Epithelial cell of esophagus (primary cell): ENCODE measurements at regions not wholly inside any gene's neighbourhood (a gene's known extent, or its start where the extent isn't known, plus 50 kb on each side); places are given as distances from the start of the nearest gene placed in this dataset.
A peak's percentile ranks its signal among the peaks of the same experiment; 100 is the strongest.

ENCODE experiments used
- DNase-seq: peaks from one replicate; pipeline ENCODE4 v3.0.0; 2010; ENCODE audit warnings: low read depth
- H3K4me3 ChIP-seq: 2 replicates; pipeline ENCODE4 v1.5.1; 2011; ENCODE audit warnings: mild to moderate bottlenecking, low read length, control low read depth
- TF ChIP-seq, protein P1 (sequence below): IDR thresholded peaks from 2 replicates; pipeline ENCODE4 v1.5.1; 2011; ENCODE audit warnings: low read depth, mild to moderate bottlenecking, low read length, control low read depth, inconsistent platforms; ENCODE audit not compliant: insufficient read depth; ENCODE audit errors: missing control alignments

- no peak for DNase-seq
- TF ChIP-seq, protein P1, sequence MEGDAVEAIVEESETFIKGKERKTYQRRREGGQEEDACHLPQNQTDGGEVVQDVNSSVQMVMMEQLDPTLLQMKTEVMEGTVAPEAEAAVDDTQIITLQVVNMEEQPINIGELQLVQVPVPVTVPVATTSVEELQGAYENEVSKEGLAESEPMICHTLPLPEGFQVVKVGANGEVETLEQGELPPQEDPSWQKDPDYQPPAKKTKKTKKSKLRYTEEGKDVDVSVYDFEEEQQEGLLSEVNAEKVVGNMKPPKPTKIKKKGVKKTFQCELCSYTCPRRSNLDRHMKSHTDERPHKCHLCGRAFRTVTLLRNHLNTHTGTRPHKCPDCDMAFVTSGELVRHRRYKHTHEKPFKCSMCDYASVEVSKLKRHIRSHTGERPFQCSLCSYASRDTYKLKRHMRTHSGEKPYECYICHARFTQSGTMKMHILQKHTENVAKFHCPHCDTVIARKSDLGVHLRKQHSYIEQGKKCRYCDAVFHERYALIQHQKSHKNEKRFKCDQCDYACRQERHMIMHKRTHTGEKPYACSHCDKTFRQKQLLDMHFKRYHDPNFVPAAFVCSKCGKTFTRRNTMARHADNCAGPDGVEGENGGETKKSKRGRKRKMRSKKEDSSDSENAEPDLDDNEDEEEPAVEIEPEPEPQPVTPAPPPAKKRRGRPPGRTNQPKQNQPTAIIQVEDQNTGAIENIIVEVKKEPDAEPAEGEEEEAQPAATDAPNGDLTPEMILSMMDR = no peak
- H3K4me3 ChIP-seq = no peak overlapping the region
Measured at GRCh38 chr9:89760123-89760522, 155.3 kb downstream of the GADD45G start.

- DNase-seq = no peak
- TF ChIP-seq, protein P1 = no peak
Measured at GRCh38 chr9:89764217-89764616, 159.4 kb downstream of the GADD45G start.

DNA sequence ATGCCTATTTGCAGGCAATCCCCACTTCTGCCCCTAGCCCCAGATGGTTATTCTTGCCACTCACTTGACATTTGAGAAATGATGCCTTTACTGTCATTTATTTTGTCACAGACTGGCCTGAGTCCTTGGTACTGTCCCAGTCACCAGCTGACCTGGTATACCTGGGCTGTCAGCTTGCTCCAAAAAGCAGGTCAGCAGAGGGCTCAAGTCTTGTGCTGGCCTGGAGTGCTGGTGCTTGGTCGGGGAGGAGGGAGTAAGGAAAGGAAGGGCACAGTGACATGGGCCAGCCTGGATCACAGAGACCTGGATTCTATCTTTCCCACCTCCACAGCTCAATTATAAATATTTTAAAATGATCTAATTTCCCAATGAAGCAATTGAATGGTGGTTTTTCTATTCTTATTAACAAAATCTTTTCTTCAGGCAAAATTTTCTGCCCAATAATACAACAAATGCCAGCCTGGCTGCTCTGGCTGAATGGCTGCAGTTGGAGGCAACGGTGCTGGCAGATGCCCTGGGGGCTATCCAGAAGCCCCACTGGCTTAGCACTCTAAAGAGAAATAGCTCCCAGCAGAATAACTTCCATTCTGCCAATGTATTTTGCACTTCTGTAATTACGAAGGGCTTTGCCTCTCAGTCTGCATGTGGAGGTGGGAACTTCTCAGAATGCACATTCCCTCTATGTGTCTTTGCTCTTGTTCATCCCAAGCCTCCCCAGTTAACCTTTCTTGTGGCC is 160.6 kb downstream of the GADD45G start:
- TF ChIP-seq, protein P1 = no peak
- no peak overlapping the region for H3K4me3 ChIP-seq
- no peak for DNase-seq

More at GRCh38 chr9:89764217-89764616, 159.4 kb downstream of the GADD45G start:
- no peak overlapping the region for H3K4me3 ChIP-seq

GRCh38 chr9:89766991-89767390 is 162.2 kb downstream of the GADD45G start:
- TF ChIP-seq, protein P1 = no peak
- no peak overlapping the region for H3K4me3 ChIP-seq
- peak; percentile 7 for DNase-seq

- no peak overlapping the region for H3K4me3 ChIP-seq
- no peak for DNase-seq
- TF ChIP-seq, protein P1 = no peak
Measured at GRCh38 chr9:89768051-89768450, 163.2 kb downstream of the GADD45G start.

DNA sequence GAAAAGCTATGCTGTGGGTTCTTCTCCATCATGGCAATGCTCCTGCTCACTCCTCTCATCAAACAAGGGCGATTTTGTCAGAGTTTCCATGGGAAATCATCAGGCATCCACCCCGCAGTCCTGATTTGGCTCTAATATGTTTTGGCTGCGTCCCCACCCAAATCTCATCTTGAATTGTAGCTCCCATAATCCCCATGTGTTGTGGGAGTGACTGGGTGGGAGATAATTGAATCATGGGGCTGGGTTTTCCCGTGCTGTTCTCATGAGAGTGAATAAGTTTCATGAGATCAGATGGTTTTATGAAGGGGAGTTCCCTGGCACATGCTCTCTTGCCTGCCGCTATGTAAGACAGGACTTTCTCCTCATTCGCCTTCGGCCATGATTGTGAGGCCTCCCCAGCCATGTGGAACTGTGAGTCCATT is 163.8 kb downstream of the GADD45G start:
- TF ChIP-seq, protein P1 = no peak
- no peak overlapping the region for H3K4me3 ChIP-seq
- no peak for DNase-seq
